PC-3 (cell line): ENCODE measurements at regions not wholly inside any gene's neighbourhood (a gene's known extent, or its start where the extent isn't known, plus 50 kb on each side); places are given as distances from the start of the nearest gene placed in this dataset.

ENCODE experiments used
- CTCF ChIP-seq: fragments of 300-600 bp; sonication (generic); conservative IDR thresholded peaks from 2 replicates; pipeline ENCODE4 v1.5.1; 2017; ENCODE audit warnings: antibody characterized with exemption, low read depth, mild to moderate bottlenecking, low read length
- EZH2 ChIP-seq: fragments of 300-600 bp; sonication (generic); IDR thresholded peaks from one replicate; pipeline ENCODE4 v1.6.1; 2017; ENCODE audit warnings: antibody characterized with exemption, mild to moderate bottlenecking, low read length; ENCODE audit not compliant: unreplicated experiment

GRCh38 chr3:10641760-10642159 is 136.4 kb upstream of the ATP2B2 start:
- no peak for TF ChIP-seq CTCF
- no peak for TF ChIP-seq EZH2
